ENCODE measurements at regions not wholly inside any gene's neighbourhood (a gene's known extent, or its start where the extent isn't known, plus 50 kb on each side); places are given as distances from the start of the nearest gene placed in this dataset.

GRCh38 chr9:78688796-78689195 is 391.9 kb downstream of the PSAT1 start:
- Histone ChIP-seq H4K5ac (ENCODE audit: insufficient read length, low read depth, low read length) (no peak overlapping the region), H3K36me3 (ENCODE audit: control insufficient read depth in 2 of 4, insufficient read depth in 4 of 4, low read length in 3 of 4) (no peaks in the 10 kb centered on the region), H2BK20ac (ENCODE audit: low read length) (no peak overlapping the region), H3K79me1 (ENCODE audit: low read depth, low read length) (no peaks in the 10 kb centered on the region), H3K27ac (ENCODE audit: low read depth, low read length) (no peak overlapping the region), H4K8ac (ENCODE audit: extremely low read depth, insufficient read depth, low read length) (no peak overlapping the region), H3K4me1 (replicated peaks in 1 of 4; ENCODE audit: control insufficient read depth in 3 of 4, insufficient read depth in 4 of 4, low read length in 3 of 4) (no peaks in the 10 kb centered on the region), H3K4me2 (ENCODE audit: insufficient read depth in 1 of 2, low read depth in 2 of 2, low read length in 2 of 2) (no peak overlapping the region), H4K91ac (replicated peaks; ENCODE audit: insufficient read length, low read length) (no peak overlapping the region), H3K9ac (replicated peaks in 1 of 4; ENCODE audit: extremely low read depth in 1 of 4, low read depth in 3 of 4, low read length in 3 of 4) (no peak overlapping the region), H3K23ac (ENCODE audit: insufficient read length) (no peak overlapping the region), H4K20me1 (replicated peaks in 1 of 2; ENCODE audit: control insufficient read depth in 1 of 2, insufficient read depth in 2 of 2, low read length in 2 of 2) (no peaks in the 10 kb centered on the region), H3K9me3 (ENCODE audit: insufficient read depth in 2 of 2, low read depth in 1 of 2, low read length in 1 of 2) (no peaks in the 10 kb centered on the region), H2BK120ac (replicated peaks; ENCODE audit: low read depth, low read length) (no peak overlapping the region), H3K23me2 (ENCODE audit: low read depth, low read length) (no peaks in the 10 kb centered on the region), H3K27me3 (replicated peaks in 1 of 4; ENCODE audit: control insufficient read depth in 3 of 4, extremely low read depth in 1 of 4, insufficient read depth in 3 of 4, low read length in 3 of 4) (no peaks in the 10 kb centered on the region), H3K14ac (ENCODE audit: insufficient read length) (no peak overlapping the region), H3K79me2 (ENCODE audit: control insufficient read depth in 1 of 2, insufficient read depth in 2 of 2, low read length in 2 of 2) (no peaks in the 10 kb centered on the region), H2BK15ac (ENCODE audit: low read length) (no peak overlapping the region), H3K56ac (replicated peaks; ENCODE audit: insufficient read length, low read depth, low read length) (no peak overlapping the region), H3K4ac (replicated peaks; ENCODE audit: insufficient read length, low read depth, low read length) (no peak overlapping the region), H2BK5ac (ENCODE audit: low read depth, low read length) (no peak overlapping the region), H2AFZ (ENCODE audit: low read length) (no peak overlapping the region), H2AK5ac (ENCODE audit: low read depth, low read length) (no peak overlapping the region), H2BK12ac (ENCODE audit: low read depth, low read length) (no peak overlapping the region), H3K4me3 (ENCODE audit: extremely low read depth in 1 of 4, insufficient read depth in 2 of 4, low read depth in 3 of 4, low read length in 4 of 4) (no peak overlapping the region), H3K18ac (ENCODE audit: extremely low read depth, low read length) (no peak overlapping the region)
- no peak for DNase-seq (ENCODE audit: low read depth in 1 of 2, low spot score in 2 of 2)
- POLR2A ChIA-PET (ENCODE audit: partially characterized antibody), result no interaction called here
- no peak for FAIRE-seq
- CTCF ChIA-PET (ENCODE audit: partially characterized antibody), result no interaction called here
- WGBS, 2 experiments (ENCODE audit: extremely low coverage in 1 of 2, insufficient coverage in 1 of 2, insufficient read length in 1 of 2, insufficient replicate concordance in 2 of 2, low coverage in 1 of 2, low lambda C conversion rate in 2 of 2, missing lambda C conversion rate in 1 of 2), result 82% methylated on average over 1 of the region's 1 CpG; no CpG with 5 or more reads in 1 of the 2 experiments
- TF ChIP-seq EZH2 (IDR thresholded peaks at IDR 0.05; ENCODE audit: low read depth, low read length, severe bottlenecking) (no peak), KDM4A (IDR thresholded peaks at IDR 0.05; ENCODE audit: low read depth, low read length, severe bottlenecking) (no peak), FOSL1 (IDR thresholded peaks at IDR 0.05; ENCODE audit: insufficient read depth, low read depth, low read length) (no peak), SUZ12 (IDR thresholded peaks at IDR 0.05; ENCODE audit: low read length) (no peak), RAD21 (IDR thresholded peaks at IDR 0.05 in 1 of 2, conservative IDR thresholded peaks at IDR 0.05 in 1 of 2; ENCODE audit: low read depth in 2 of 2, low read length in 2 of 2) (no peak), TCF12 (IDR thresholded peaks at IDR 0.05; ENCODE audit: low read depth, low read length) (no peak), CHD1 (IDR thresholded peaks at IDR 0.05; ENCODE audit: low read depth, low read length) (no peak), RNF2 (IDR thresholded peaks at IDR 0.05; ENCODE audit: borderline replicate concordance, low read depth, low read length, missing control alignments, poor library complexity, severe bottlenecking) (no peak), HDAC6 (IDR thresholded peaks at IDR 0.05; ENCODE audit: low read depth, low read length) (no peak), JUN (IDR thresholded peaks at IDR 0.05; ENCODE audit: low read depth, low read length) (no peak), TAF7 (optimal IDR thresholded peaks at IDR 0.05; ENCODE audit: borderline replicate concordance, low read depth, low read length) (no peak), HDAC2 (IDR thresholded peaks at IDR 0.05; ENCODE audit: borderline replicate concordance in 1 of 2, low read depth in 2 of 2, low read length in 2 of 2) (no peak), E2F6 (IDR thresholded peaks at IDR 0.05) (no peak)
